ENCODE measurements at regions not wholly inside any gene's neighbourhood (a gene's known extent, or its start where the extent isn't known, plus 50 kb on each side); places are given as distances from the start of the nearest gene placed in this dataset.

GRCh38 chr14:35193161-35193560, 70.8 kb downstream of the PRORP start:
- no peak for TF ChIP-seq CTCF (IDR thresholded peaks at IDR 0.05; ENCODE audit: insufficient read depth, low read length, poor library complexity, severe bottlenecking)
- TF ChIP-seq EZH2phosphoT487 (conservative IDR thresholded peaks at IDR 0.05; ENCODE audit: low read length): no peak
